Keratinocyte (primary cell): ENCODE measurements at regions not wholly inside any gene's neighbourhood (a gene's known extent, or its start where the extent isn't known, plus 50 kb on each side); places are given as distances from the start of the nearest gene placed in this dataset.

Source experiments
- DNase-seq: peaks from one replicate; pipeline ENCODE4 v3.0.0-alpha.2; 2011; ENCODE audit warnings: low read depth, missing footprints, low spot score
- FAIRE-seq: peaks from 2 replicates; lab custom pipeline; 2011; peaks lifted over from hg19 to GRCh38; lab: Jason Lieb, UNC
- H2AFZ ChIP-seq: 2 replicates; pipeline ENCODE4 v1.6.0; 2012; ENCODE audit warnings: low read length, control low read depth, inconsistent platforms; ENCODE audit not compliant: control insufficient read depth
- H3K27ac ChIP-seq: 2 replicates; pipeline ENCODE4 v1.5.1; 2011; ENCODE audit warnings: low read length; ENCODE audit not compliant: control insufficient read depth, insufficient read depth
- H3K27me3 ChIP-seq: 3 replicates; pipeline ENCODE4 v1.6.0; 2011; ENCODE audit warnings: low read length; ENCODE audit not compliant: control insufficient read depth, insufficient read depth; ENCODE audit errors: extremely low read depth
- H3K36me3 ChIP-seq, 2 experiments: 2 replicates in 1 of 2; 3 replicates in 1 of 2; pipeline ENCODE4 v1.5.1; 2011; ENCODE audit warnings: low read length in 2 of 2, mild to moderate bottlenecking in 1 of 2; ENCODE audit not compliant: control insufficient read depth in 2 of 2, insufficient read depth in 2 of 2; ENCODE audit errors: extremely low read depth in 1 of 2
- H3K4me1 ChIP-seq: 3 replicates; pipeline ENCODE4 v1.5.1; 2011; ENCODE audit warnings: low read length; ENCODE audit not compliant: control insufficient read depth, insufficient read depth; ENCODE audit errors: extremely low read depth
- H3K4me2 ChIP-seq: 3 replicates; pipeline ENCODE4 v1.6.0; 2011; ENCODE audit warnings: low read depth, low read length; ENCODE audit not compliant: control insufficient read depth, insufficient read depth; ENCODE audit errors: extremely low read depth
- H3K4me3 ChIP-seq, 3 experiments: fragments of 200-600 bp in 1 of 3; sonication (generic) in 1 of 3; 2 replicates in 2 of 3; 3 replicates in 1 of 3; pipeline ENCODE4 v1.5.1; 2011 to 2016; ENCODE audit warnings: low read length in 3 of 3, mild to moderate bottlenecking in 3 of 3, control low read depth in 2 of 3, inconsistent platforms in 1 of 3, low read depth in 1 of 3, mixed read lengths in 1 of 3, mixed run types in 1 of 3, moderate library complexity in 1 of 3; ENCODE audit not compliant: control insufficient read depth in 2 of 3, insufficient read depth in 2 of 3; ENCODE audit errors: extremely low read depth in 1 of 3
- H3K79me2 ChIP-seq: 2 replicates; pipeline ENCODE4 v1.6.0; 2012; ENCODE audit warnings: low read length; ENCODE audit not compliant: control insufficient read depth, insufficient read depth
- H3K9ac ChIP-seq: 3 replicates; pipeline ENCODE4 v1.6.0; 2011; ENCODE audit warnings: low read length; ENCODE audit not compliant: control insufficient read depth, insufficient read depth; ENCODE audit errors: extremely low read depth
- H3K9me1 ChIP-seq: 3 replicates; pipeline ENCODE4 v1.6.0; 2011; ENCODE audit warnings: low read length; ENCODE audit not compliant: control insufficient read depth, insufficient read depth; ENCODE audit errors: extremely low read depth
- H3K9me3 ChIP-seq: 2 replicates; pipeline ENCODE4 v1.5.1; 2012; ENCODE audit warnings: low read depth, low read length; ENCODE audit not compliant: control insufficient read depth
- H4K20me1 ChIP-seq: 3 replicates; pipeline ENCODE4 v1.6.0; 2011; ENCODE audit warnings: low read length; ENCODE audit not compliant: control insufficient read depth, insufficient read depth; ENCODE audit errors: extremely low read depth
- EZH2 ChIP-seq: IDR thresholded peaks from one replicate; pipeline ENCODE4 v1.6.1; 2012; ENCODE audit warnings: inconsistent platforms, mild to moderate bottlenecking, low read length, moderate library complexity
- dilution Hi-C: fragments of 300-500 bp; cut with MboI; formaldehyde crosslinking; loops from one replicate; pipeline ENCODE4 v1.7.0; 2020; ENCODE audit warnings: low sequenced_read_pairs; ENCODE audit not compliant: extremely low pct_ligation_motif_present
- TF ChIP-seq, protein P1 (sequence below), 3 experiments: IDR thresholded peaks in 1 of 3; conservative IDR thresholded peaks in 1 of 3; optimal IDR thresholded peaks in 1 of 3; 2 replicates in 2 of 3; 3 replicates in 1 of 3; pipeline versions ENCODE3 to v1.5.1; 2011; ENCODE audit warnings: low read length in 3 of 3, mild to moderate bottlenecking in 3 of 3, moderate library complexity in 2 of 3, control low read depth in 1 of 3, inconsistent platforms in 1 of 3; ENCODE audit not compliant: insufficient read depth in 2 of 3; ENCODE audit errors: extremely low read depth in 1 of 3

DNA sequence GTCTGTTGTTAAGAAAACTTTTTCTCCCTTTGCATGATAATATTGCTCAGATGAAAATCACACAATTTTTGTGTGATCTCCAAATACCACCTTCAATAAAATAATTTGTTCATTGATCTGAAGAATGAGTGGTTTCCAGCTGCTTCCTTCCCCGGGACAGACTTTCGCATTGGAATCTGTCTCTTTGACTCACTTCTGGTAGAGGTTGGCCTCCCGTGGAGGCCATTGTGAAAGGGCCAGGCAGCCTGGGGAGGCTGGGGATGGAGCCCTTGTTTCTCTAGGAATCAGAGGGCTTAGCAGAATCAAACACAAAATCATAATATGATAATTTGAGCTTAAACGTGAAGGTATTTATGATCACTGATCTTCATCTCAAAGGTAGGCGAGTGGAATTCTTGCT, 135.0 kb upstream of the ZNF536 start:
- FAIRE-seq (no peak), DNase-seq (no peak)
- H3K27me3 ChIP-seq = no peaks in the 10 kb centered on the region
- H2AFZ ChIP-seq = no peak overlapping the region
- H3K4me3 ChIP-seq = no peak overlapping the region
- TF ChIP-seq, protein P1, sequence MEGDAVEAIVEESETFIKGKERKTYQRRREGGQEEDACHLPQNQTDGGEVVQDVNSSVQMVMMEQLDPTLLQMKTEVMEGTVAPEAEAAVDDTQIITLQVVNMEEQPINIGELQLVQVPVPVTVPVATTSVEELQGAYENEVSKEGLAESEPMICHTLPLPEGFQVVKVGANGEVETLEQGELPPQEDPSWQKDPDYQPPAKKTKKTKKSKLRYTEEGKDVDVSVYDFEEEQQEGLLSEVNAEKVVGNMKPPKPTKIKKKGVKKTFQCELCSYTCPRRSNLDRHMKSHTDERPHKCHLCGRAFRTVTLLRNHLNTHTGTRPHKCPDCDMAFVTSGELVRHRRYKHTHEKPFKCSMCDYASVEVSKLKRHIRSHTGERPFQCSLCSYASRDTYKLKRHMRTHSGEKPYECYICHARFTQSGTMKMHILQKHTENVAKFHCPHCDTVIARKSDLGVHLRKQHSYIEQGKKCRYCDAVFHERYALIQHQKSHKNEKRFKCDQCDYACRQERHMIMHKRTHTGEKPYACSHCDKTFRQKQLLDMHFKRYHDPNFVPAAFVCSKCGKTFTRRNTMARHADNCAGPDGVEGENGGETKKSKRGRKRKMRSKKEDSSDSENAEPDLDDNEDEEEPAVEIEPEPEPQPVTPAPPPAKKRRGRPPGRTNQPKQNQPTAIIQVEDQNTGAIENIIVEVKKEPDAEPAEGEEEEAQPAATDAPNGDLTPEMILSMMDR (optimal IDR thresholded peaks at IDR 0.05 in 1 of 3, IDR thresholded peaks at IDR 0.05 in 1 of 3, conservative IDR thresholded peaks at IDR 0.05 in 1 of 3; ENCODE audit: extremely low read depth in 1 of 3, insufficient read depth in 2 of 3, low read length in 3 of 3) = no peak
- no peak for TF ChIP-seq EZH2
- H3K9me3 ChIP-seq = no peaks in the 10 kb centered on the region
- H3K9ac ChIP-seq = no peak overlapping the region
- no peak overlapping the region for H3K27ac ChIP-seq
- no peaks in the 10 kb centered on the region for H3K36me3 ChIP-seq
- dilution Hi-C loops = no loop called here
- no peaks in the 10 kb centered on the region for H4K20me1 ChIP-seq
- H3K4me1 ChIP-seq = no peaks in the 10 kb centered on the region
- no peak overlapping the region for H3K4me2 ChIP-seq
- no peaks in the 10 kb centered on the region for H3K9me1 ChIP-seq
- H3K79me2 ChIP-seq = no peaks in the 10 kb centered on the region

DNA sequence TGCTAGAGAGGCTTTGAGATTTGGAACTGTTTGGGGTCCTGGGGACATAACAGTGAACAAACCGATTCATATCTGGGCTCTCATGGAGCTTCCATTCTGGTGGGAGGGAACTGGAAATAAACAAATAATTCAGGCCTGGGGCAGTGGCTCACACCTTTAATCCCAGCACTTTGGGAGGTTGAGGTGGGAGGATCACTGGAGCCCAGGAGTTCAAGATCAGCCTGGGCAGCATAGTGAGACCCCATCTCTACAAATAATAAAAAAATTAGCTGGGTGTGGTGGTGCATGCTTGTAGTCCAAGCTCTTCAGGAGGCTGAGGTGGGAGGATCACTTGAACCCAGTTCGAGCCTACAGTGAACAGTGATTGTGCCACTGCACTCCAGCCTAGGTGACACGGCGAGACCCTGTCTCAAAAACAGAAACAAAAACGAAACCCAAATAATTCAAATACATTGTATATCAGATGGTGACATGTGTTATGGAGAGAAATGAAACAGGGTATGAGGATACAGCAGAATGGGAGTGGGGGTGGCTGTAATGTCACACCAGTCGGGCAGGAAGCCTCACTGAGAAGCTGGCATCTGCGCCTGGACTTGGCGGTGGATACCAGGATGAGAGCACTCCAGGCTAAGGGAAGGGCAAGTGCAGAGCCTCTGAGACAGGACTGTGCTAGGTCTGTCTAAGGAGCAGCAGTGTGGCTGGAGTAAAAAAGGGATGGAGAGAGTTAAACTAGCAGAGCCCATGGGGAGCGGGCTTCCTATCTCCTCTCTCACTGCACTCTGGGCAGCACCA, 131.1 kb upstream of the ZNF536 start:
- Histone ChIP-seq H3K9ac (no peak overlapping the region), H3K36me3 (no peaks in the 10 kb centered on the region), H3K79me2 (no peaks in the 10 kb centered on the region), H3K27ac (no peak overlapping the region), H3K4me1 (no peaks in the 10 kb centered on the region), H3K9me1 (no peaks in the 10 kb centered on the region), H4K20me1 (no peaks in the 10 kb centered on the region), H2AFZ (no peak overlapping the region), H3K9me3 (no peaks in the 10 kb centered on the region), H3K4me3 (no peak overlapping the region), H3K4me2 (no peak overlapping the region), H3K27me3 (no peaks in the 10 kb centered on the region)
- dilution Hi-C loops = no loop called here
- DNase-seq (no peak), FAIRE-seq (no peak)
- no peak for TF ChIP-seq EZH2
- TF ChIP-seq, protein P1 (optimal IDR thresholded peaks at IDR 0.05 in 1 of 3, IDR thresholded peaks at IDR 0.05 in 1 of 3, conservative IDR thresholded peaks at IDR 0.05 in 1 of 3; ENCODE audit: extremely low read depth in 1 of 3, insufficient read depth in 2 of 3, low read length in 3 of 3) = no peak
